ENCODE measurements at regions not wholly inside any gene's neighbourhood (a gene's known extent, or its start where the extent isn't known, plus 50 kb on each side); places are given as distances from the start of the nearest gene placed in this dataset.

- ATAC-seq (no peak), DNase-seq (no peak)
- H3K4me3 ChIP-seq, result no peak overlapping the region
- no peaks in the 10 kb centered on the region for H3K9me3 ChIP-seq
- H3K27me3 ChIP-seq, result no peaks in the 10 kb centered on the region
- H3K4me1 ChIP-seq, result no peaks in the 10 kb centered on the region
- H3K36me3 ChIP-seq, result no peaks in the 10 kb centered on the region
- in situ Hi-C loops (cut with MboI; ENCODE audit: low sequenced_read_pairs in 4 of 4) (no loop called here), intact Hi-C loops (cut with DNase I; ENCODE audit: low total_unique reads) (no loop called here)
- TF ChIP-seq POLR2A (IDR thresholded peaks at IDR 0.05) (no peak), CTCF (IDR thresholded peaks at IDR 0.05 in 4 of 5, conservative IDR thresholded peaks at IDR 0.05 in 1 of 5) (no peak)
- H3K27ac ChIP-seq, result no peak overlapping the region
Measured at GRCh38 chr7:125046767-125047166, 117.1 kb upstream of the POT1 start.

GRCh38 chr7:125033506-125033905 is 103.9 kb upstream of the POT1 start:
- in situ Hi-C loops (cut with MboI; ENCODE audit: low sequenced_read_pairs in 4 of 4), result no loop called here
- no peak overlapping the region for H3K4me3 ChIP-seq
- TF ChIP-seq POLR2A (IDR thresholded peaks at IDR 0.05) (no peak), CTCF (IDR thresholded peaks at IDR 0.05 in 4 of 5, conservative IDR thresholded peaks at IDR 0.05 in 1 of 5) (no peak)
- H3K27ac ChIP-seq, result no peak overlapping the region
- H3K27me3 ChIP-seq, result no peaks in the 10 kb centered on the region
- no peak for ATAC-seq
- H3K4me1 ChIP-seq, result no peaks in the 10 kb centered on the region
- no peaks in the 10 kb centered on the region for H3K36me3 ChIP-seq
- intact Hi-C loops (cut with DNase I; ENCODE audit: low total_unique reads), result no loop called here
- no peaks in the 10 kb centered on the region for H3K9me3 ChIP-seq
- DNase-seq, result no peak

- no peaks in the 10 kb centered on the region for H3K27me3 ChIP-seq
- ATAC-seq, result no peak
- H3K36me3 ChIP-seq, result no peaks in the 10 kb centered on the region
- no peaks in the 10 kb centered on the region for H3K4me1 ChIP-seq
- no peaks in the 10 kb centered on the region for H3K9me3 ChIP-seq
- H3K4me3 ChIP-seq, result no peak overlapping the region
- intact Hi-C loops (cut with DNase I; ENCODE audit: low total_unique reads) (no loop called here), in situ Hi-C loops (cut with MboI; ENCODE audit: low sequenced_read_pairs in 4 of 4) (no loop called here)
- H3K27ac ChIP-seq, result no peak overlapping the region
- no peak for TF ChIP-seq CTCF (IDR thresholded peaks at IDR 0.05 in 4 of 5, conservative IDR thresholded peaks at IDR 0.05 in 1 of 5)
- no peak for TF ChIP-seq POLR2A (IDR thresholded peaks at IDR 0.05)
- DNase-seq, result no peak
Measured at GRCh38 chr7:125032943-125033342, 103.3 kb upstream of the POT1 start.

- Histone ChIP-seq H3K4me3 (no peak overlapping the region), H3K36me3 (no peaks in the 10 kb centered on the region), H3K27ac (no peak overlapping the region), H3K4me1 (no peaks in the 10 kb centered on the region), H3K9me3 (no peaks in the 10 kb centered on the region), H3K27me3 (no peaks in the 10 kb centered on the region)
- in situ Hi-C loops (cut with MboI; ENCODE audit: low sequenced_read_pairs in 4 of 4), result no loop called here
- ATAC-seq (no peak), DNase-seq (no peak)
- intact Hi-C loops (cut with DNase I; ENCODE audit: low total_unique reads), result no loop called here
- TF ChIP-seq CTCF (IDR thresholded peaks at IDR 0.05 in 4 of 5, conservative IDR thresholded peaks at IDR 0.05 in 1 of 5) (no peak), POLR2A (IDR thresholded peaks at IDR 0.05) (no peak)
Measured at GRCh38 chr7:125030756-125031387, 101.2 kb upstream of the POT1 start.

- TF ChIP-seq CTCF (IDR thresholded peaks at IDR 0.05 in 4 of 5, conservative IDR thresholded peaks at IDR 0.05 in 1 of 5) (no peak), POLR2A (IDR thresholded peaks at IDR 0.05) (no peak)
- H3K27ac ChIP-seq, result no peak overlapping the region
- DNase-seq, result no peak
- no peak for ATAC-seq
- intact Hi-C loops (cut with DNase I; ENCODE audit: low total_unique reads) (no loop called here), in situ Hi-C loops (cut with MboI; ENCODE audit: low sequenced_read_pairs in 4 of 4) (no loop called here)
- no peaks in the 10 kb centered on the region for H3K27me3 ChIP-seq
- no peak overlapping the region for H3K4me3 ChIP-seq
- no peaks in the 10 kb centered on the region for H3K9me3 ChIP-seq
- no peaks in the 10 kb centered on the region for H3K36me3 ChIP-seq
- H3K4me1 ChIP-seq, result no peaks in the 10 kb centered on the region
Measured at GRCh38 chr7:125025620-125026019, 96.0 kb upstream of the POT1 start.

Data from gastrocnemius medialis (tissue), 4 donors.